Activated CD4-positive, alpha-beta T cell treated with anti-CD3 and anti-CD28 coated beads, Interleukin-2, Interleukin-4, amounts not matched to agents 100 ng/mL and 50 ng/mL, durations not matched to agents 16 hours and 8 hours (primary cell): ENCODE measurements at regions not wholly inside any gene's neighbourhood (a gene's known extent, or its start where the extent isn't known, plus 50 kb on each side); places are given as distances from the start of the nearest gene placed in this dataset.
A peak's percentile ranks its signal among the peaks of the same experiment; 100 is the strongest.
"Not testable (repeated sequence)": the region's sequence is repeated elsewhere in the genome, so short reads cannot be mapped to it uniquely, and the experiment has no call there.

Source experiments
- DNase-seq: peaks from one replicate; pipeline ENCODE4 v3.0.0-alpha.2; 2020; ENCODE audit warnings: low spot score

- DNase-seq, result no peak
Observed at GRCh38 chrX:93468075-93468474, 205.3 kb downstream of the NAP1L3 start.

GRCh38 chrX:93466383-93466782, 207.0 kb downstream of the NAP1L3 start:
- DNase-seq, result no peak

- DNase-seq, result no peak
Observed at GRCh38 chrX:93461060-93461459, 212.3 kb downstream of the NAP1L3 start.

GRCh38 chrX:93454509-93454908, 218.9 kb downstream of the NAP1L3 start:
- no peak for DNase-seq

GRCh38 chrX:93434721-93435120, 238.7 kb downstream of the NAP1L3 start:
- DNase-seq, result not testable (repeated sequence)

- DNase-seq, result no peak
Observed at GRCh38 chrX:93428497-93428896, 244.9 kb downstream of the NAP1L3 start.

- DNase-seq, result peak; percentile 49
Observed at GRCh38 chrX:93422693-93423092, 250.7 kb downstream of the NAP1L3 start.

GRCh38 chrX:93420525-93421082, 252.8 kb downstream of the NAP1L3 start:
- no peak for DNase-seq

- no peak for DNase-seq
Observed at GRCh38 chrX:93420090-93420489, 253.3 kb downstream of the NAP1L3 start.

GRCh38 chrX:93419642-93420041, 253.7 kb downstream of the NAP1L3 start:
- DNase-seq, result no peak

- no peak for DNase-seq
Observed at GRCh38 chrX:93404121-93404520, 269.3 kb downstream of the NAP1L3 start.

GRCh38 chrX:93354651-93355050, 318.7 kb downstream of the NAP1L3 start:
- DNase-seq, result no peak

GRCh38 chrX:93346309-93346708, 327.1 kb downstream of the NAP1L3 start:
- DNase-seq, result no peak

- DNase-seq, result not testable (repeated sequence)
Observed at GRCh38 chrX:93344287-93344686, 329.1 kb downstream of the NAP1L3 start.

- no peak for DNase-seq
Observed at GRCh38 chrX:93332329-93332728, 341.0 kb downstream of the NAP1L3 start.

GRCh38 chrX:93322110-93322509, 351.3 kb downstream of the NAP1L3 start:
- DNase-seq, result no peak

GRCh38 chrX:93319609-93320008, 353.8 kb downstream of the NAP1L3 start:
- DNase-seq, result no peak
